ENCODE measurements at regions not wholly inside any gene's neighbourhood (a gene's known extent, or its start where the extent isn't known, plus 50 kb on each side); places are given as distances from the start of the nearest gene placed in this dataset.

DNA sequence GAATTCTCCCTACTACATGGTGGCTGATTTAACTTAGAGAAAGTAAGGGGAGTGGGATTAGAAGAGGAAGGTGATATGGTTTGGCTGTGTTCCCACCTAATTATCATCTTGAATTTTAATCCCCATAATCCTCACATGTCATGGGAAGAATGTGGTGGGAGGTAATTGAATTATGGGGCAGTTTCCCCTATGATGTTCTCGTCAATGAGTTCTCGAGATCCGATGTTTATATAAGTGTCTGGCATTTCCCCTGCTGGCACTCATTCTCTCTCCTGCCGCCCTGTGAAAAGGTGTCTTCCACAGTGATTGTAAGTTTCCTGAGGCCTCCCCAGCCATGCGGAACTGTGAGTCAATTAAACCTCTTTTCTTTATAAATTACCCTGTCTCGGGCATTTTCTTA is 169.3 kb downstream of the CASP12 start:
- TF ChIP-seq, protein P1, sequence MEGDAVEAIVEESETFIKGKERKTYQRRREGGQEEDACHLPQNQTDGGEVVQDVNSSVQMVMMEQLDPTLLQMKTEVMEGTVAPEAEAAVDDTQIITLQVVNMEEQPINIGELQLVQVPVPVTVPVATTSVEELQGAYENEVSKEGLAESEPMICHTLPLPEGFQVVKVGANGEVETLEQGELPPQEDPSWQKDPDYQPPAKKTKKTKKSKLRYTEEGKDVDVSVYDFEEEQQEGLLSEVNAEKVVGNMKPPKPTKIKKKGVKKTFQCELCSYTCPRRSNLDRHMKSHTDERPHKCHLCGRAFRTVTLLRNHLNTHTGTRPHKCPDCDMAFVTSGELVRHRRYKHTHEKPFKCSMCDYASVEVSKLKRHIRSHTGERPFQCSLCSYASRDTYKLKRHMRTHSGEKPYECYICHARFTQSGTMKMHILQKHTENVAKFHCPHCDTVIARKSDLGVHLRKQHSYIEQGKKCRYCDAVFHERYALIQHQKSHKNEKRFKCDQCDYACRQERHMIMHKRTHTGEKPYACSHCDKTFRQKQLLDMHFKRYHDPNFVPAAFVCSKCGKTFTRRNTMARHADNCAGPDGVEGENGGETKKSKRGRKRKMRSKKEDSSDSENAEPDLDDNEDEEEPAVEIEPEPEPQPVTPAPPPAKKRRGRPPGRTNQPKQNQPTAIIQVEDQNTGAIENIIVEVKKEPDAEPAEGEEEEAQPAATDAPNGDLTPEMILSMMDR (conservative IDR thresholded peaks at IDR 0.05 in 1 of 2, IDR thresholded peaks at IDR 0.05 in 1 of 2; ENCODE audit: extremely low read depth in 1 of 2, insufficient read depth in 1 of 2, low read depth in 1 of 2, low read length in 2 of 2): no peak
- no peak for TF ChIP-seq EZH2 (IDR thresholded peaks at IDR 0.05; ENCODE audit: borderline replicate concordance, low read length)
